NCI-H69 (cell line): ENCODE measurements at regions not wholly inside any gene's neighbourhood (a gene's known extent, or its start where the extent isn't known, plus 50 kb on each side); places are given as distances from the start of the nearest gene placed in this dataset.
A peak's percentile ranks its signal among the peaks of the same experiment; 100 is the strongest.

Source experiments
- DNase-seq: peaks from one replicate; lab custom pipeline; 2025; lab: John Stamatoyannopoulos, UW

DNA sequence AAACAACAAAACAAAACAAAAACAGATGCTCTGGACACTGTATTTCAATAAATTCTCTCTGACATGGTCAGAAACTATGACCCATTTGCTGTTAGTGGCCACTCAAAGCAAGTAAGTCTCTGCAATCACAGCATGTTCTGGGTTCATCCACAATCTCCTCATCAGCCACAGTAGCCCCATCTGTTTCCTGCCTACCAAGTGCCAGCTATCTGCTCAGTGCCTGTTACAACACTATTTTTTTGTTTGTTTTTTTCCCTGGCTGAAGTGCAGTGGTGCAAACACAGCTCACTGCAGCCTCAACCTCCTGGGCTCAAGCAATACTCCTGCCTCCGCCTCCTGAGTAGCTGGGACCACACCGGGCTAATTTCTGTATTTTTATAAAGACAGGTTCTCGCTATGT is 137.9 kb downstream of the SOX9 start:
- DNase-seq: peak; percentile 66

DNA sequence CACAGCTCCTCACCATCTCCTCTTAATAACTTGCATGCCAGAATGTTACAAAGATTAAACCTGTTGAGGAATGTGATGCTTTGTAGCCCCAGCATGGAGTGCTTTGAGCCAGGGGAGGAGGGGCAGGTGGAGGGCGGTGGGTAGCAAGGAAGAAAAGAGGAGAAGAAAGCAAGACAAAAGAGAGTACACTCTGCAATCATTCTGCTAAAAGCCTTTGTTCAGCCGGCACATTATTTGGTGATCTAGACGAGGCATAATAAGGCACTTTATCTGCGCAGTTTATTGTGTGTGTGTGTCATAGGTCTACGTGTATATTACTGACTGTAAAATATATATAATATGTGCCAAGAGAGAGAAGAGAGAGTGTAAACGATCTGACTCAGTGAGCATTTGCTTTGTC is 139.1 kb downstream of the SOX9 start:
- DNase-seq: peak; percentile 41

DNA sequence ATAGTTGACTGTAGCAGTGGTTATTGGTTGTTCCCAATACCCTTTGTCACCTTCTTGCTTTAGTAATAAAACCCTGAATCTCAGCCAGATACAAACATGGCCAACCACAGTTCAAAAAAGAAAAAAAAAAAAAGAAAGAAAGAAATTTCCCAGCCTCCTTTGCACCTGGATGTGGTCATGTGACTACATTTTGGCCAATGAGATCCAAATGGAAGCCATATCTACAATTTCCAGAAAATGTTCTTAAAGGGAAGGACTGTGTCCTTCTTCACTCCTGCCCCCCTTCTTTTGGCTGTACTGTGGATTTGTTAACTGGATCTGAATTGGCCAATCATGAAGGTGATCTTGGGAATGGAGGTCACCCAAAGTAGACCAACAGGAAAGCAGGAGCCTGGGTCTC is 141.9 kb downstream of the SOX9 start:
- no peak for DNase-seq

DNA sequence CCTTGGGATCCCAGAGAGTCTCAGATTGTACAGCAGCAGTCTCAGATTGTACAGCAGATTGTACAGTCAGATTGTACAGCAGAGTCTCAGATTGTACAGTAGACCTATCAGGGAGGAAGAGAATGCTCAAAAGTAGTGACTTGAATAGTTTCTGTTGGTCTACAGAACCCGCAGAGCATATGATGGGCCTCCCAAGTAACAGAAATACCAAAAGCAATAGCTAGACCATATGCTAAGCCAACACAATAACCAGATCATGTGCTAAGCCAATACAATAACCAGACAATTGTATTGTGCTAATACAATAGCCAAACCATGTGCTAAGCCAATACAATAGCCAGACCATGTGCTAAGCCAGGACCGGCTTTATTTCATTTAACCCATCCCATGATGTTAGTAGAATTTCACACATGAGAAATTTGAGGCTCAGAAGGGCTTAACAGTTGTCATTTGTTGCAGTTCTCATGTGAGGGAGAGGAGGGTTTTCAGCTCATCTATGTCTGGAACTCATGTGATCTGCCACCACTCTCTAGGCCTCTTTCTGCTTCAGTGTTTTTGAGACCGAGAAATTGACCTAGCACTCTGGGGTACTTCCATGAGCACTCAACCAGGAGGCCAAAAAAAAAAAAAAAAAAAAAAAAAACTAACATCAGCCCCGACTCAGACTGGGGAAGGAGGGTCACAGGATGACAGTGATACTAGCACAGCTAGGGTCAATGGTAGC is 144.0 kb downstream of the SOX9 start:
- DNase-seq: no peak

DNA sequence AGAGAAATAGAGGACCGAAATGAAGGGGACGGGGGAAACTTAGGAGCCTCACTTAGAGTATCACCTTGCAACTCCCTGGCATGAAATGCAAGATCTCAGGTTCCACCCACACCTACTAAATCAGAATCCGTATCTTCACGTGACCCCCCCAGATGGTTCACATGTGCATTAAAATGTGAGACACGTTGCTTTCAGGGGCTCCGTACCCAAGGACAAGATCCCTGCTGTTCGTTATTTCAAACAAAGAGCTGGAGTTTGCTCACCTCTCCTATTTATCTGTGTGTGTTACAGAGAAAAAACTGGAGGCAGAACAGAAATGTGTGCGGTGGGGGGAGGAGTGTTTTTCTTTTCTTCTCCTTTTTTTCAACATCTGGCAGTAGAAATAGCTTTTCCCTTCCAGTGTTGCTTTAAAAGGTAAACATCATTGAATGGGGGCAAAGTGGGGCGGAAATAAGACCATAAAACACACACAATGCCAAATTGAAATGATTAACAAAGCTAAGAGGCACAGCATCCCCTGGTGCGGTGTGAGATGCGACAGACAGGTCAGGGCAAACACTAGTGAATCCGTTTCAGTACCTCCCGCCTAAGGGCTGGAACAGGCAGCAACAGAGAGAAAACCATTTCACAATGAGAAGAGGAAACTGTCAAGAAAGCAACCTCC is 145.4 kb downstream of the SOX9 start:
- DNase-seq: peak; percentile 99

DNA sequence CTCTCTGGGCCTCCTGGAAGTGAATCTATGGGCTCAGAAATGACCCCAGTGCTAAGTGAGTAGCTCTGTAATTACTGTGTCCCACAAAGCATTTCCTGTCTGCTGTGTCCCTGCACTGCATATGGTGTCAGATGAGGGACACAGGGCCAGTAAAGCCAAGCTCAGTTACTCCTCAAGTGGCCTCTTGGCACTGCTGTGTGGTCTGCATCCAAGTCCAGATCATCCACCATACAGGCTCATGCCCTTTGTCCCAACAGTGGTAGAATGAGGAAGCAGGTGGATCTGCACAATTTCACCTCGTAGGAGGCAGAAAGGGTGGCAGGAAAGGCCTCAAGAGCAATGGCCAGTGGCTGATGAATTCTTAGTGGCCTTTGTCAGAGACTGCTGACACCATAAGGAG is 146.8 kb downstream of the SOX9 start:
- DNase-seq: peak; percentile 78

DNA sequence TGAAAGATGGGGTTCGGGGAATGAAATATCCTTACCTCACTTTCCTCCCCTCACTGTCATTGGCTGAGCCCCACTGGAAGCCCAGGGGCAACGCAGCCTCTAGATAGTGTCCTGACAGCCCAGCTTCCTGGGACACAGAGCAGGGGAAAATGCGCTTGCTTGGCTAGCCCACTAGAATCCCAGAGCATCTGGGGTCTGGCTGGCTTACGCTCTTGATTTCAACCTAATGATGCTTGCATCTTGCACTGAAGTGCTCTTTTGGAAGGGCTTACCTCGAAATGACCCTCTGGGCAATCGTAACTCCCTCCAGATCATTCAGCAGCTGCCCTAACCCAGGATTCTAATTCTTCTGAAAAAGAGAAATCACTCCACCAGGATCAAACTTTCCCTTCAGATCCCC is 147.6 kb downstream of the SOX9 start:
- DNase-seq: no peak

DNA sequence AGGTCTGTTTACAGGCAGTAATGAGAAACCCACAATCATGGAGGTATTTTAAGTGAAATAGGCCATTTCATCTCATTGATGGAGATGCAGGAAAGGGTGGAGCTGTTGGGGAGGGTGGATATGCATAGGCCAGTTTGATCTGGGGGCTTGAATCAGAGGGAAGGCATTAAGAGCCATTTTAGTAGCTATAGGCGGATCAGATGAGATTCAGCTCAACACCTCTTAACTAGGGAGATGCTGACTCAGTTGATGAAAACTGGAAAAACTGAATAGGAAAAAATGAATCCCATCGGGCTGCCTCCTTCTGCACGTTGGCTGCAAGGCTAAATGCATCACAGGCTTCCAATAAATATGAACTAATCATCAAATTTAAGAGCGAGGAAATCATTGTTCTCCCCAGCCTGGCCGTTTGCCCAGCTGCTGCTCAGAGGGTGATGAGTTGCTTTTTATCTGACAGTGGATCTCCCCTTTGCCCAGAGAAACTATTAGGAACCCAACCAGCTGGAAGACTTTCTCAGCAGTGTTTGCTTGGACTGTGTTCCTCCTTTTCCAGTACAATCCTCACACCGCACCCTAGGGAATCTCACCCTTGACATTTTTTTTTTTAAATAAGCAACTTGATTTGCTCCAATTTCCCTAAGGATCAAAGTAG is 149.6 kb downstream of the SOX9 start:
- peak; percentile 89 for DNase-seq

DNA sequence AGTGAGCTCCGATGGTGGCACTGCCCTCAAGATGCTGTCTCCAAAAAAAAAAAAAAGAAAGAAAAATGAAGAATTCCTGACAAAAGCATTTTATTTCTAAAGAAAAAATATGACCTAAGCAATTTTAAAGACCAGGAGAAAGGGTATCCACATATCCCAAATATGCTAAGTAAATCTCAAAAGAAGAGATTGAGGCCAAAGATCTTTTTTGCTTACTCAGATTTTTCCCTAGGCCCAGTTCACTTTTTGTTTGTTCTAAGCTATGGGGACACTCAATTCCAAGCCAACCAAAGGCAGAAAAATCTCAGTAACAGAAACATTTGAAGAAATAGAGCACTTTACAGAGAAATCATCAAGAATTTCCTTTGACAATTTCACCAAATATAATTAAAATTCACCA is 150.8 kb downstream of the SOX9 start:
- no peak for DNase-seq

DNA sequence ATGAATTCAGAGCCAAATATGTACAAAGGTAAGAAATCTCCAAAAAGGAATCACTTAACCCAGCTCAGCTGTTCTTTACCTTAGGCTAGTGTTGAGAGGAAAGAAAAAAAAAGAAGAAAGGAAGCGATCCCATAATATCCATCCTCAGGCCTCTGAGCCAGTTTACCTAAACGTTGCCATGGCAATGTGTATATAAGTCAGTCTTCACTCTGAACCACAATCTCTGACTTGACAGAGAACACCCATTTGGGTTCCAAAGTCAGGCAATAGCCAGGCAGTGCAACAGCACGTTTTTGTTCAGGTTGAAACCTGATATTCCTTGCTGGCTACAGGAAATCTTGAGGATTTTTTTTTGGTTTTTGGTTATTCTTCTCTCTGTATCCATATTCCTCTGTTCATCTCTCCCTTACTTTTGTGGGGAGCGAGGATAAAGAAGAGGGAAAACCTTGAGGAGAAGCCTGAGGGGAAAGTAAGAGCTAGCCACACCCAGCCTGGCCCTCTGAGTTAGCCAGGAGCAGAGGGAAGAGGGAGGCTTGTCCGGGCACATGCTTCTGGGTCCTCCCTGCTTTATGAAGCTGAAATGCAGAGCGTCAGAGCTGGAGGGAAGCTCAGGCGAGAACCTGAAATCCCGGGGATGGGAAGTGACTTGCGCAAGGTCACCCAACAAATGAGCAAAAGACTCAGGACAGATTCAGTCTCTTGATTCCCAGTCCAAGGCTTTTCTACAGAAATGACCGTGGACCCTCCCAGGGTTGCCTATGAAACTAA is 152.7 kb downstream of the SOX9 start:
- DNase-seq: peak; percentile 57

DNA sequence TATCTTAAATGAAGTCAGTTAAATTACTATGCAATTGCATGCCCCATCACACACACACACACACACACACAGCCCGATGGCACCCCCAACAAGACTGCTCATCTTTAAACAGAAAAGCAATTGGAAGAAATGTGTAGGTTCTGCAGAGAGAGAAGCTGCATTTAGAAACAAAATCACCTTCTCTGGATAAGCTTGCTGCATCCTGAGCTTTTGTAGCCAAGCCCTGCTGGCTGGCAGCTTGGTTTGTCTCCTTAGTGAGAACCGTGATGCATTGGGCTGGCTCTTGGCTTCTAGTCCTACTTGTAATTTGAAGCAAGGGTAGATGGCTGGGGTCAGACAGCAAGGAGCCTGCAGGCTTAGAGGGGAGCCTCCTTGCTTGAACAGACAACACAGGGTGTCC is 153.8 kb downstream of the SOX9 start:
- DNase-seq: no peak

DNA sequence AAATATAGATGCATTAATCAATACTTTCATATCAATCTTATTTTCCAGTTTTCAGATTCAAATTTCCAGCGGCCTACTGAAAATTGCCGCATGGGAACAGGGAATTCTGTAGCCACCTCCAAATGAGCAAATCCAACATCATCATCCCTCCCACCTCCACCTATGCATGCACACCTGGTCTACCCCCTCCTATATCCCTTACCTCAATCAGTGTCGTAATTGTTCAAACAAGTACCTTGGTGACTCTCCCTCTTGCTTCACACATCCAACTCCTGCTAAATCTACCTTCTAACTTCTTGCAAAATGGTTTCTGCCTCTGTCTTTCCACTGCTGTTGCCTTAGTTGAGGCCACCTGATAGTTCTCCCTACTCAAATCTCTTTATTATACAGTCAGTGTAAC is 160.1 kb downstream of the SOX9 start:
- DNase-seq: no peak

DNA sequence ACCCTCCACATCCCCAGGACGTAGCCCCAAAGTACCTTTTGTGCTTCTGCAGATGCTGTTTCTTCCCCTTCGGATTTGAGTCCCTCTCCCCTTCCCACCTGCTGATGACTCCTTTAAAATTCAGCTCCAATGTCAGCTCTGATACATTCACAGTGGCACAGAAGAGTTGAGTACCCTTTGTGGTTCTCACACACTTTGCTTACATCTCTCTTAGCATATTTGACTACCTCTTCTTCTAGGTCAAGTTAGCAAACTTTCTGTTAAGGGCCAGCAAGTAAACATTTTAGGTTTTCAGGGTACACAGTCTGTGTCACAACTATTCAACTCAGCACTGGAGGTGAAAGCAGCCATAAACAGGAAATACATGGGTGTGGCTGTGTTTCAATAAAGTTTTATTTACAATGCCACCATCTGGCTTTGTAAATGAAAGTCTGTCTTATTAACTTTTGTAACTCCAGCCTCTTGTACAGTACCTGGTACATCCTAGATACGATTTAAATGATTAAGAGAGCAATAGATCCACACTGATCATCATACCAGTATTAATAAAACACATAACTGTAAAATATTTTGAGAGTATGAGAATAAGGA is 161.7 kb downstream of the SOX9 start:
- peak; percentile 21 for DNase-seq

DNA sequence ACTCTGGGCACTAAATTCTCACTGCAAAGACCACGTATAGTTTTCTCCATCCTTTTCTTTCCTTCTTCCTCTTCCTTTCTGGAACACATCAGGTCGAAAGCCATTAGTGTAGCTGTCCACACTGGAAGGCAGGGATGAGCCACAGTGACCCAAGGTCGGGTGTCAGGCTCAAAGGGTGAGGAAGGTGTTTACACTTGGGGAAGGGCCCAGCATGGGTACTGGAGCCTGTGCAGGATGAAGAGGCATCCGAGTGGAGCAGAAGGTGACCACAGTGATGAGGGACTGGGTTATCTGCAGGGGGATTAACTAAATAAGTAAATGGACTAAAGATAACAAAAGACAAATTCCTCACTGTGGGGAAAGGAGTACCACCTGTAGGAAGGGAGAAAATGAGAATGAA is 164.0 kb downstream of the SOX9 start:
- DNase-seq: no peak

DNA sequence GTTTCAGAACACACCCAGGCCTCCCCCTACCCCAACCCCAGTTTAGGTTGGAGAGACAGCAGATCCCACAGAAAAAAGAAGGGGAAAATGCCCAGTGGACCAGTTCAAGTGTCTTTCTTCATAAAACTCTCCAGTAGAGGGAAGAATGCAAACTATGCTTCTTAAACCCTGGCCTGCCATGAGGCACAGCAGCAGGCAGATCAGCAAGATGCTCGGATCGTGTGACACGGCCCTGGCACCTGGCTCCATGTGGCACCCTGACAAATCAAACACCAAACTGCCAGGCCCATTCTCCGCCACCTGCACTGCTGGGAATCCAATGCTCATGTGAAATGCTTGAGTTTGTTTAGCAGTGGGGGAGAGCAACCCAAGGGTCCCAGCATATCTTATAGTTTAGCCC is 166.8 kb downstream of the SOX9 start:
- DNase-seq: peak; percentile 75

DNA sequence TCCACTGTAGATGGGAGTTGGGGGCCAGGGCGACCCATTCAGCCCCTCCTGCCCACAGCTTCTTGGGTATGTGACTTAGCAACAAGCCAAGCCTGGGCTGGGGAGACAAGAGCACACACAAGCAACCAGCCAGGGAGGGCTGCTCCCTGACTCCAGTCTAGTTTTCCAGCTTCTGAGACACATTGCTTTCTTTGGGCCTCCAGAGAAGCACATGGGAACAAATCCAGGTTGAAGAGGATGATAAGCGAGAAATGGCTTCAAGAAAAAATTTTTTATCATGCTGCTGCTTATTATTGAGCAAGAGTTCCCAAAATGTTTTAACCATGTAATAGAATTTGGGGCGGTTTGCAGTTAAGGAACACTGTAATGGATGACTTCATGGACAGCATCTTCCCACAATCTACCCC is 173.7 kb downstream of the SOX9 start:
- no peak for DNase-seq

DNA sequence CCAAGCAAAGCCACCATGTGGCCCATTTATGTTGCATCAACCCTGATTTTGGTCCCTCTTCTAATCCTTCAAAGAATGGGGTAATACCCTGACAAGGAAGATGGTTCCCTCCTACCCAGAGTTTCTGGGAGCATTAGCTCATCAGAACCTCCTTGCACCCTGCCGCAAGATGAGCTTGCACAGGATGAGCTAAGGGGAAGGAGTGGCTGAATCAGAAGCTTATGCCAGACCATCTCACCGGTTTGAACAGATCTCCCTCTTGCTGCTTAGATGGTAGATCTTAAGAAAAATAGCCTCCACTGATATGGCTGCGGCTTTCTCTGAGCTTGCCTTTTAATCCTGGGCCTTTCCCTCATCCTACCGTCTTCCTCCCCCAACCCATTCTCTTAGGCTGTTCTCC is 175.1 kb downstream of the SOX9 start:
- no peak for DNase-seq

DNA sequence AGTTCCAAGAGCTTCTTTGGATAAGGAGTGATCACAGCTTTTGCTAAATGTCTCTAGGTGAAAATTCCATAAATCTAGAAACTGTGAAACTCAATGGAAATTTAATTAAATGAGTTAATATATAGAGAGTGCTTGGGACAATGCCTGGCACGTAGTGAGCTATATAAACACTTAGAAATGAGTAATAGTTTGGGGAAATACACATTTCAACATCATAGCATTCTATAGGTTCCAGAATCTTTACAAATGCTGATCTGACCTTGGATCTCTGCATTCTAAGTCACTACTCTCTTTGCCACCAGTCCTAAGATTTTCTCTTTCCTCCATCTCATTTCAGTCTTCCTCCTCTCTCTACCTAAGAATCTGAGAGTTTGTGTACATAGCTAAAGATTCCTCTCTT is 175.6 kb downstream of the SOX9 start:
- DNase-seq: no peak

DNA sequence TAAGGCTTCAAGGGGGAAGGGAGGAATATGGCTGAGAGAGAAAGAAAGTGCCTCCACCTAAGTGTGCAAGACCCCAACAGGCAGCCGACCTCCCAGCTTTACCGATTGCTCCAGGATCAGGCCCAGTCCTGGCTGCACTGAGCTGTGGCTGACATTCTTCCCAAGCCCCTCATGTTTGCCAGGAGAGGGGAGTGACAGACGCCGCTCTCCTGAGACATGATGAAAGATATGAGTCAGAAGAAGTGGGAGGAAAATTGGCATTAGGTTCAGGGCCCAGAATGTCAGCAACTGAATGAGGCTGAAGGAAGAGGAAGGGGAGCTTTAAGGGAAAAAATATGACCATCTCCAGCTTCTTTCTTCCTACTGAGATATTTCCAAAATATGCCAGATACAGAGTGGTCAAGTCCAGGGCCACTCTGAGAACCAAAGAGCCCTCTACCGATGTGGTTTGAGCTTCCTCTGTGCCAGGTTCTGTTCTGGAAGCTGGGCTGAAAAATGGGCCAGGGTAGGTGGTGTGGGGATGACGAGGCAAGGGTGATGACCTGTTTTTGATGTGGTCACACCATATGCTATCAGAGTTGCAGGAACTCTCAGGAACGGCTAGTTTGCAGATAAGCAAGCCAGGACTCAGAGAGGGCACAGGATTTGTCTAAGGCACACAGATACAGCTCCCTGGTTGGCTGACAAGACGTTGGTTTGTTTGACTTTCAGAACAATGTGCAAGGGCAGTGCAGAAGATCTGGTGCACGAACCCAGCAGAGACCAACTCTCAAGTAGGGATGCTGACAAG is 176.7 kb downstream of the SOX9 start:
- DNase-seq: no peak

DNA sequence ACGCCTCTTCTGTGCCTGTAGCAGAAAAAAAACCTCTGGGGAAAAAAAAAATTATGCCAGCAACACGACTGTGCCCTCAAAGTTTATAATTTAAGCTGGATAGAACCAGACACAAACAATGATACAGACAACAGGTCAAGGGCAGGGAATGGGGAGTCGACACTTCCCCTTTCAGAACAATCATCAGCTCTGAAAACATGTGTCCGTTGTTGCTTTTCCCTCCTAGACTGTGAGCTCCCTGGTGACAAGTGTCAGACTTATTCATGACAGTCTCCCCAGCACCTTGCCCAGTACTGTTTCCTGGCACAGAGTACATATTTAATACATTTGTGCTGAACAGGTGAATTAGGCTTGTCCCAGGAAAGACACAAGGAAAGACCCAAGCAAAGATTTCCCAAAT is 178.3 kb downstream of the SOX9 start:
- DNase-seq: no peak

DNA sequence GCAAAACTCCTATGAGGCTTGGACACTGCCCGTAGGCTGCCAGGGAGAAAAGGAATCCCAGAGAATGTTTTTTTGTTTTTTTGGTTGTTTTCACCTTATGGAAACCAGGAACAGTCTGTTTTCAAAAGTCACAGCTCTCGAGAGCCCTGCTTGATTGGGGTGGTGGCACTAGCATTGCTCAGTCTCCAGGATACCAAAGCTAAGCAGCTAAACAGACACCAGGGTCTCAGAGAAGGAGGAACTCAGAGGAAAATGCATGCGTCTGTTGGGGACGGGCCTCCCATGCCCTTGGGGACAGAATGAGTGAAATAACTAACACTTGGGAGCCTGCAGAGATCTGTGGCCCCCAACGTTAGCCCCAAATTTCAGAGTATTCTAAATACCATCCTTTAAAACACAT is 178.8 kb downstream of the SOX9 start:
- DNase-seq: no peak

DNA sequence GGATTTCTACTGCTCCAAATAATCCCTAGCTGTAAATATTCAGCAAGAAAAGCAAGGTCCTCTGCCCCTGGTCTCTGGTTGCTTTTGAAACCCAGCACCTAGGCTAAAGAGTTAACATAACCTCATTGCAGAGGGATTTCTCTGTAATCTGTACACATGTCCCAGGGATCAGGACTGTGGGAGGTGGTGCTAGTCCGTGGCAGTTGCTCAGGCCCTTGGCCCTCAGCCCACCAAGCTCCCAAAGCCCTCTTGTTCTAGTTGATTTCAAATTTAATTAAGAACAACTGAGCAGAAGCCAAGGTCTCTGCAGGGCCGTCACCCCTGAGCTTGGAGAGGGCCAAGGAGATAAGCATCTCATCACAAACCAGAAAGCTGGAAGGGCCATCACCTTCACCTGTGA is 181.1 kb downstream of the SOX9 start:
- DNase-seq: no peak
